ENCODE measurements at regions not wholly inside any gene's neighbourhood (a gene's known extent, or its start where the extent isn't known, plus 50 kb on each side); places are given as distances from the start of the nearest gene placed in this dataset.

GRCh38 chr14:25110106-25110505 lies 60.2 kb upstream of the STXBP6 start:
- no peaks in the 10 kb centered on the region for H3K23me2 ChIP-seq (ENCODE audit: insufficient read length, low read depth, low read length, poor library complexity, severe bottlenecking)
- no peaks in the 10 kb centered on the region for H3K9me3 ChIP-seq (ENCODE audit: control insufficient read depth, low read depth, low read length)
- H3K56ac ChIP-seq (ENCODE audit: insufficient read length, low read depth, low read length): no peak overlapping the region
- H3K4me1 ChIP-seq (ENCODE audit: insufficient read depth, low read length): no peaks in the 10 kb centered on the region
- no peak overlapping the region for H3K27ac Mint-ChIP-seq
- no peak overlapping the region for H3K14ac ChIP-seq (ENCODE audit: insufficient read depth, low read length)
- no peak for TF ChIP-seq CTCF (conservative IDR thresholded peaks at IDR 0.05)
- no peak overlapping the region for H3K18ac ChIP-seq (ENCODE audit: insufficient read length, low read depth, low read length)
- no peak overlapping the region for H2BK20ac ChIP-seq (ENCODE audit: low read depth, low read length, poor library complexity, severe bottlenecking)
- no peaks in the 10 kb centered on the region for H4K20me1 ChIP-seq (ENCODE audit: control insufficient read depth, insufficient read depth, insufficient read length)
- H2BK120ac ChIP-seq (ENCODE audit: low read depth, low read length, poor library complexity, severe bottlenecking): no peak overlapping the region
- H3K4me1 Mint-ChIP-seq: no peaks in the 10 kb centered on the region; a peak in 1 of 4 replicates
- no peaks in the 10 kb centered on the region for H3K79me1 ChIP-seq (ENCODE audit: insufficient read depth, low read depth, low read length, poor library complexity, severe bottlenecking)
- no peak overlapping the region for H2AFZ ChIP-seq (ENCODE audit: low read length)
- H3T11ph ChIP-seq (ENCODE audit: low read length): no peak overlapping the region
- no peaks in the 10 kb centered on the region for H3K27me3 ChIP-seq (ENCODE audit: insufficient read depth, low read length)
- H4K5ac ChIP-seq (ENCODE audit: insufficient read length, low read depth, low read length): no peak overlapping the region
- H3K4me3 Mint-ChIP-seq: no peak overlapping the region
- H4K91ac ChIP-seq (ENCODE audit: insufficient read length, low read depth, low read length): no peak overlapping the region
- H3K27me3 Mint-ChIP-seq (ENCODE audit: low read depth): no peaks in the 10 kb centered on the region; the same call in 1 of the 2 replicates
- no peak overlapping the region for H3K9ac ChIP-seq (ENCODE audit: extremely low read depth, insufficient read length, low read length)
- no peak overlapping the region for H3K4ac ChIP-seq (ENCODE audit: low read depth, low read length)
- no peak overlapping the region for H3K4me2 ChIP-seq (ENCODE audit: insufficient read depth, insufficient read length, low read length)
- no peak overlapping the region for H4K8ac ChIP-seq (replicated peaks; ENCODE audit: insufficient read length, low read depth, low read length)
- H3K27ac ChIP-seq (ENCODE audit: insufficient read length, low read depth, low read length): no peak overlapping the region
- H3K9me3 Mint-ChIP-seq: peaks cover under 1 to 1% of the 10 kb centered on the region in 2 experiments; a peak in 2 of 5 replicates
- no peak overlapping the region for H2BK5ac ChIP-seq (ENCODE audit: insufficient read length, low read length)
- no peak overlapping the region for H2BK12ac ChIP-seq (ENCODE audit: insufficient read length, low read depth, low read length)
- H3K23ac ChIP-seq (ENCODE audit: insufficient read length, low read depth, low read length): no peak overlapping the region
- H3K36me3 Mint-ChIP-seq (ENCODE audit: insufficient read depth in 1 of 3, low read depth in 3 of 3): no peaks in the 10 kb centered on the region
- no peak overlapping the region for H2BK15ac ChIP-seq (ENCODE audit: low read depth, low read length)
- no peak overlapping the region for H2AK5ac ChIP-seq (ENCODE audit: insufficient read length, low read length)
- no peaks in the 10 kb centered on the region for H3K79me2 ChIP-seq (ENCODE audit: insufficient read depth, low read length)
- DNase-seq: no peak
- WGBS (ENCODE audit: extremely low coverage, insufficient read length, low lambda C conversion rate): no CpG with 5 or more reads among the region's 2 CpGs
